ENCODE measurements at regions not wholly inside any gene's neighbourhood (a gene's known extent, or its start where the extent isn't known, plus 50 kb on each side); places are given as distances from the start of the nearest gene placed in this dataset.

- TF ChIP-seq, protein P1, sequence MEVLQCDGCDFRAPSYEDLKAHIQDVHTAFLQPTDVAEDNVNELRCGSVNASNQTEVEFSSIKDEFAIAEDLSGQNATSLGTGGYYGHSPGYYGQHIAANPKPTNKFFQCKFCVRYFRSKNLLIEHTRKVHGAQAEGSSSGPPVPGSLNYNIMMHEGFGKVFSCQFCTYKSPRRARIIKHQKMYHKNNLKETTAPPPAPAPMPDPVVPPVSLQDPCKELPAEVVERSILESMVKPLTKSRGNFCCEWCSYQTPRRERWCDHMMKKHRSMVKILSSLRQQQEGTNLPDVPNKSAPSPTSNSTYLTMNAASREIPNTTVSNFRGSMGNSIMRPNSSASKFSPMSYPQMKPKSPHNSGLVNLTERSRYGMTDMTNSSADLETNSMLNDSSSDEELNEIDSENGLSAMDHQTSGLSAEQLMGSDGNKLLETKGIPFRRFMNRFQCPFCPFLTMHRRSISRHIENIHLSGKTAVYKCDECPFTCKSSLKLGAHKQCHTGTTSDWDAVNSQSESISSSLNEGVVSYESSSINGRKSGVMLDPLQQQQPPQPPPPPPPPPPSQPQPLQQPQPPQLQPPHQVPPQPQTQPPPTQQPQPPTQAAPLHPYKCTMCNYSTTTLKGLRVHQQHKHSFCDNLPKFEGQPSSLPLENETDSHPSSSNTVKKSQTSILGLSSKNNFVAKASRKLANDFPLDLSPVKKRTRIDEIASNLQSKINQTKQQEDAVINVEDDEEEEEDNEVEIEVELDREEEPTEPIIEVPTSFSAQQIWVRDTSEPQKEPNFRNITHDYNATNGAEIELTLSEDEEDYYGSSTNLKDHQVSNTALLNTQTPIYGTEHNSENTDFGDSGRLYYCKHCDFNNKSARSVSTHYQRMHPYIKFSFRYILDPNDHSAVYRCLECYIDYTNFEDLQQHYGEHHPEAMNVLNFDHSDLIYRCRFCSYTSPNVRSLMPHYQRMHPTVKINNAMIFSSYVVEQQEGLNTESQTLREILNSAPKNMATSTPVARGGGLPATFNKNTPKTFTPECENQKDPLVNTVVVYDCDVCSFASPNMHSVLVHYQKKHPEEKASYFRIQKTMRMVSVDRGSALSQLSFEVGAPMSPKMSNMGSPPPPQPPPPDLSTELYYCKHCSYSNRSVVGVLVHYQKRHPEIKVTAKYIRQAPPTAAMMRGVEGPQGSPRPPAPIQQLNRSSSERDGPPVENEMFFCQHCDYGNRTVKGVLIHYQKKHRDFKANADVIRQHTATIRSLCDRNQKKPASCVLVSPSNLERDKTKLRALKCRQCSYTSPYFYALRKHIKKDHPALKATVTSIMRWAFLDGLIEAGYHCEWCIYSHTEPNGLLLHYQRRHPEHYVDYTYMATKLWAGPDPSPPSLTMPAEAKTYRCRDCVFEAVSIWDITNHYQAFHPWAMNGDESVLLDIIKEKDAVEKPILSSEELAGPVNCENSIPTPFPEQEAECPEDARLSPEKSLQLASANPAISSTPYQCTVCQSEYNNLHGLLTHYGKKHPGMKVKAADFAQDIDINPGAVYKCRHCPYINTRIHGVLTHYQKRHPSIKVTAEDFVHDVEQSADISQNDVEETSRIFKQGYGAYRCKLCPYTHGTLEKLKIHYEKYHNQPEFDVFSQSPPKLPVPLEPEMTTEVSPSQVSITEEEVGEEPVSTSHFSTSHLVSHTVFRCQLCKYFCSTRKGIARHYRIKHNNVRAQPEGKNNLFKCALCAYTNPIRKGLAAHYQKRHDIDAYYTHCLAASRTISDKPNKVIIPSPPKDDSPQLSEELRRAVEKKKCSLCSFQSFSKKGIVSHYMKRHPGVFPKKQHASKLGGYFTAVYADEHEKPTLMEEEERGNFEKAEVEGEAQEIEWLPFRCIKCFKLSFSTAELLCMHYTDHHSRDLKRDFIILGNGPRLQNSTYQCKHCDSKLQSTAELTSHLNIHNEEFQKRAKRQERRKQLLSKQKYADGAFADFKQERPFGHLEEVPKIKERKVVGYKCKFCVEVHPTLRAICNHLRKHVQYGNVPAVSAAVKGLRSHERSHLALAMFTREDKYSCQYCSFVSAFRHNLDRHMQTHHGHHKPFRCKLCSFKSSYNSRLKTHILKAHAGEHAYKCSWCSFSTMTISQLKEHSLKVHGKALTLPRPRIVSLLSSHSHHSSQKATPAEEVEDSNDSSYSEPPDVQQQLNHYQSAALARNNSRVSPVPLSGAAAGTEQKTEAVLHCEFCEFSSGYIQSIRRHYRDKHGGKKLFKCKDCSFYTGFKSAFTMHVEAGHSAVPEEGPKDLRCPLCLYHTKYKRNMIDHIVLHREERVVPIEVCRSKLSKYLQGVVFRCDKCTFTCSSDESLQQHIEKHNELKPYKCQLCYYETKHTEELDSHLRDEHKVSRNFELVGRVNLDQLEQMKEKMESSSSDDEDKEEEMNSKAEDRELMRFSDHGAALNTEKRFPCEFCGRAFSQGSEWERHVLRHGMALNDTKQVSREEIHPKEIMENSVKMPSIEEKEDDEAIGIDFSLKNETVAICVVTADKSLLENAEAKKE (CRISPR knock-in tag; IDR thresholded peaks at IDR 0.05) = no peak
- TF ChIP-seq POLR2AphosphoS5 (IDR thresholded peaks at IDR 0.05; ENCODE audit: low read depth) (no peak), STAT1 (IDR thresholded peaks at IDR 0.05; ENCODE audit: unreplicated experiment) (no peak), ZNF114 (CRISPR knock-in tag; IDR thresholded peaks at IDR 0.05) (no peak), ETS1 (IDR thresholded peaks at IDR 0.05) (no peak), EZH2 (IDR thresholded peaks at IDR 0.05; ENCODE audit: low read depth, unreplicated experiment) (no peak), EZH2phosphoT487 (IDR thresholded peaks at IDR 0.05; ENCODE audit: unreplicated experiment) (no peak), REST (IDR thresholded peaks at IDR 0.05; ENCODE audit: unreplicated experiment) (no peak), JUNB (IDR thresholded peaks at IDR 0.05; ENCODE audit: unreplicated experiment) (no peak), NANOG (IDR thresholded peaks at IDR 0.05; ENCODE audit: borderline replicate concordance) (no peak)
Observed at GRCh38 chr10:108819302-108819701, 1104.0 kb downstream of the XPNPEP1 start (continued).

All from GM23338 (cell line).